Immature natural killer cell (primary cell): ENCODE measurements at regions not wholly inside any gene's neighbourhood (a gene's known extent, or its start where the extent isn't known, plus 50 kb on each side); places are given as distances from the start of the nearest gene placed in this dataset.

Source experiments
- DNase-seq, 3 donors: peaks; one replicate each; pipeline ENCODE4 v3.0.0; 2022; ENCODE audit warnings: mixed read lengths in 1 of 3
- H3K27ac Mint-ChIP-seq, 6 donors: one replicate each; pipeline ENCODE4 v1.8.0; 2020; ENCODE audit warnings: mixed read lengths in 6 of 6, mild to moderate bottlenecking in 5 of 6, inconsistent platforms in 4 of 6, moderate library complexity in 3 of 6
- H3K27me3 Mint-ChIP-seq, 3 donors: one replicate each; pipeline ENCODE4 v1.8.0; 2020 to 2021; ENCODE audit warnings: low read depth in 3 of 3, mild to moderate bottlenecking in 3 of 3, mixed read lengths in 3 of 3, moderate library complexity in 3 of 3, inconsistent platforms in 1 of 3
- H3K36me3 Mint-ChIP-seq, 3 donors: one replicate each; pipeline ENCODE4 v1.8.0; 2020; ENCODE audit warnings: mixed read lengths in 3 of 3, inconsistent platforms in 2 of 3, mild to moderate bottlenecking in 2 of 3
- H3K4me1 Mint-ChIP-seq, 2 donors: one replicate each; pipeline ENCODE4 v1.8.0; 2020; ENCODE audit warnings: inconsistent platforms in 2 of 2, mild to moderate bottlenecking in 2 of 2, mixed read lengths in 2 of 2, moderate library complexity in 1 of 2
- H3K4me3 Mint-ChIP-seq, 5 donors: one replicate each; pipeline ENCODE4 v1.8.0; 2020; ENCODE audit warnings: mild to moderate bottlenecking in 5 of 5, mixed read lengths in 5 of 5, inconsistent platforms in 3 of 5, moderate library complexity in 3 of 5
- H3K9me3 Mint-ChIP-seq, 6 donors: one replicate each; pipeline ENCODE4 v1.8.0; 2020; ENCODE audit warnings: mild to moderate bottlenecking in 6 of 6, mixed read lengths in 6 of 6, inconsistent platforms in 4 of 6, moderate library complexity in 3 of 6

GRCh38 chr6:141151710-141152417, 980.9 kb upstream of the GJE1 start:
- Mint-ChIP-seq H3K27ac (no peak overlapping the region), H3K4me1 (no peaks in the 10 kb centered on the region), H3K27me3 (no peaks in the 10 kb centered on the region), H3K36me3 (no peaks in the 10 kb centered on the region), H3K9me3 (peaks cover 0 to 13% (median 5%) of the 10 kb centered on the region in 6 donors), H3K4me3 (no peak overlapping the region)
- DNase-seq: no peak

- H3K27me3 Mint-ChIP-seq: peaks cover 0 to 2% (median 0%) of the 10 kb centered on the region in 3 donors
- H3K4me1 Mint-ChIP-seq: no peaks in the 10 kb centered on the region
- H3K36me3 Mint-ChIP-seq: no peaks in the 10 kb centered on the region
- H3K9me3 Mint-ChIP-seq: no peaks in the 10 kb centered on the region
- H3K27ac Mint-ChIP-seq: no peak overlapping the region
- no peak overlapping the region for H3K4me3 Mint-ChIP-seq
- no peak for DNase-seq
Observed at GRCh38 chr6:141141870-141142269, 990.9 kb upstream of the GJE1 start.

- H3K27me3 Mint-ChIP-seq: peaks cover 0 to 2% (median 0%) of the 10 kb centered on the region in 3 donors
- H3K4me3 Mint-ChIP-seq: no peak overlapping the region
- DNase-seq: no peak
- no peaks in the 10 kb centered on the region for H3K36me3 Mint-ChIP-seq
- H3K9me3 Mint-ChIP-seq: no peaks in the 10 kb centered on the region
- no peak overlapping the region for H3K27ac Mint-ChIP-seq
- H3K4me1 Mint-ChIP-seq: no peaks in the 10 kb centered on the region
Observed at GRCh38 chr6:141140905-141141304, 991.8 kb upstream of the GJE1 start.

- Mint-ChIP-seq H3K9me3 (no peaks in the 10 kb centered on the region), H3K4me3 (no peak overlapping the region), H3K36me3 (no peaks in the 10 kb centered on the region), H3K27ac (no peak overlapping the region), H3K4me1 (no peaks in the 10 kb centered on the region), H3K27me3 (no peaks in the 10 kb centered on the region)
- DNase-seq: no peak
Observed at GRCh38 chr6:141139461-141139860, 993.3 kb upstream of the GJE1 start.

- H3K27me3 Mint-ChIP-seq: peaks cover 0 to 2% (median 0%) of the 10 kb centered on the region in 3 donors
- H3K4me3 Mint-ChIP-seq: no peak overlapping the region
- H3K9me3 Mint-ChIP-seq: no peaks in the 10 kb centered on the region
- no peaks in the 10 kb centered on the region for H3K36me3 Mint-ChIP-seq
- H3K4me1 Mint-ChIP-seq: no peaks in the 10 kb centered on the region
- H3K27ac Mint-ChIP-seq: no peak overlapping the region
- no peak for DNase-seq
Observed at GRCh38 chr6:141134723-141135122, 998.0 kb upstream of the GJE1 start.

- no peaks in the 10 kb centered on the region for H3K36me3 Mint-ChIP-seq
- H3K9me3 Mint-ChIP-seq: no peaks in the 10 kb centered on the region
- no peaks in the 10 kb centered on the region for H3K4me1 Mint-ChIP-seq
- no peak for DNase-seq
- H3K27me3 Mint-ChIP-seq: peaks cover 0 to 2% (median 0%) of the 10 kb centered on the region in 3 donors
- H3K4me3 Mint-ChIP-seq: no peak overlapping the region
- no peak overlapping the region for H3K27ac Mint-ChIP-seq
Observed at GRCh38 chr6:141133836-141134235, 998.9 kb upstream of the GJE1 start.

- DNase-seq: no peak
- H3K27me3 Mint-ChIP-seq: peaks cover 0 to 2% (median 0%) of the 10 kb centered on the region in 3 donors
- H3K4me1 Mint-ChIP-seq: no peaks in the 10 kb centered on the region
- H3K27ac Mint-ChIP-seq: no peak overlapping the region
- no peaks in the 10 kb centered on the region for H3K9me3 Mint-ChIP-seq
- H3K4me3 Mint-ChIP-seq: no peak overlapping the region
- H3K36me3 Mint-ChIP-seq: no peaks in the 10 kb centered on the region
Observed at GRCh38 chr6:141133346-141133745, 999.4 kb upstream of the GJE1 start.

GRCh38 chr6:141131616-141132015, 1001.1 kb upstream of the GJE1 start:
- no peak for DNase-seq
- Mint-ChIP-seq H3K4me3 (no peak overlapping the region), H3K36me3 (no peaks in the 10 kb centered on the region), H3K4me1 (no peaks in the 10 kb centered on the region), H3K9me3 (no peaks in the 10 kb centered on the region), H3K27me3 (peaks cover 0 to 2% (median 0%) of the 10 kb centered on the region in 3 donors), H3K27ac (no peak overlapping the region)

GRCh38 chr6:141123497-141123896, 1009.2 kb upstream of the GJE1 start:
- H3K27ac Mint-ChIP-seq: no peak overlapping the region
- no peak for DNase-seq
- no peaks in the 10 kb centered on the region for H3K36me3 Mint-ChIP-seq
- H3K27me3 Mint-ChIP-seq: no peaks in the 10 kb centered on the region
- H3K4me3 Mint-ChIP-seq: no peak overlapping the region
- H3K4me1 Mint-ChIP-seq: no peaks in the 10 kb centered on the region
- peaks cover 0 to 4% (median 0%) of the 10 kb centered on the region in 6 donors for H3K9me3 Mint-ChIP-seq

- Mint-ChIP-seq H3K9me3 (peaks cover 0 to 4% (median 0%) of the 10 kb centered on the region in 6 donors), H3K27ac (no peak overlapping the region), H3K4me3 (no peak overlapping the region), H3K4me1 (no peaks in the 10 kb centered on the region), H3K36me3 (no peaks in the 10 kb centered on the region), H3K27me3 (no peaks in the 10 kb centered on the region)
- no peak for DNase-seq
Observed at GRCh38 chr6:141123049-141123448, 1009.7 kb upstream of the GJE1 start.

GRCh38 chr6:141118991-141119390, 1013.7 kb upstream of the GJE1 start:
- H3K4me1 Mint-ChIP-seq: no peaks in the 10 kb centered on the region
- H3K27ac Mint-ChIP-seq: no peak overlapping the region
- DNase-seq: no peak
- no peaks in the 10 kb centered on the region for H3K27me3 Mint-ChIP-seq
- H3K4me3 Mint-ChIP-seq: no peak overlapping the region
- no peaks in the 10 kb centered on the region for H3K36me3 Mint-ChIP-seq
- H3K9me3 Mint-ChIP-seq: peaks cover 0 to 4% (median 0%) of the 10 kb centered on the region in 6 donors

- Mint-ChIP-seq H3K27ac (no peak overlapping the region), H3K27me3 (no peaks in the 10 kb centered on the region)
Observed at GRCh38 chr6:141117874-141118273, 1014.9 kb upstream of the GJE1 start.

GRCh38 chr6:141110481-141110880, 1022.2 kb upstream of the GJE1 start:
- no peak for DNase-seq
- H3K9me3 Mint-ChIP-seq: peaks cover 0 to 6% (median 0%) of the 10 kb centered on the region in 6 donors
- H3K4me3 Mint-ChIP-seq: no peak overlapping the region
- H3K27me3 Mint-ChIP-seq: peaks cover 0 to 1% (median 0%) of the 10 kb centered on the region in 3 donors
- H3K36me3 Mint-ChIP-seq: no peaks in the 10 kb centered on the region
- no peaks in the 10 kb centered on the region for H3K4me1 Mint-ChIP-seq
- H3K27ac Mint-ChIP-seq: no peak overlapping the region

More at GRCh38 chr6:141117874-141118273, 1014.9 kb upstream of the GJE1 start:
- DNase-seq: no peak
- no peaks in the 10 kb centered on the region for H3K4me1 Mint-ChIP-seq
- peaks cover 0 to 4% (median 0%) of the 10 kb centered on the region in 6 donors for H3K9me3 Mint-ChIP-seq
- H3K36me3 Mint-ChIP-seq: no peaks in the 10 kb centered on the region
- H3K4me3 Mint-ChIP-seq: no peak overlapping the region

GRCh38 chr6:141107591-141108160, 1025.0 kb upstream of the GJE1 start:
- H3K36me3 Mint-ChIP-seq: no peaks in the 10 kb centered on the region
- H3K27ac Mint-ChIP-seq: no peak overlapping the region
- DNase-seq: no peak
- H3K27me3 Mint-ChIP-seq: peaks cover 0 to 1% (median 0%) of the 10 kb centered on the region in 3 donors
- peaks cover 0 to 4% (median 0%) of the 10 kb centered on the region in 6 donors for H3K9me3 Mint-ChIP-seq
- no peak overlapping the region for H3K4me3 Mint-ChIP-seq
- H3K4me1 Mint-ChIP-seq: no peaks in the 10 kb centered on the region

- no peak for DNase-seq
- no peak overlapping the region for H3K27ac Mint-ChIP-seq
- no peaks in the 10 kb centered on the region for H3K36me3 Mint-ChIP-seq
- peaks cover 0 to 4% (median 0%) of the 10 kb centered on the region in 6 donors for H3K9me3 Mint-ChIP-seq
- no peak overlapping the region for H3K4me3 Mint-ChIP-seq
- no peaks in the 10 kb centered on the region for H3K4me1 Mint-ChIP-seq
- peaks cover 0 to 1% (median 0%) of the 10 kb centered on the region in 3 donors for H3K27me3 Mint-ChIP-seq
Observed at GRCh38 chr6:141105481-141105880, 1027.2 kb upstream of the GJE1 start.
